ENCODE measurements at regions not wholly inside any gene's neighbourhood (a gene's known extent, or its start where the extent isn't known, plus 50 kb on each side); places are given as distances from the start of the nearest gene placed in this dataset.

GRCh38 chr3:175890066-175890465 is 1030.9 kb downstream of the NAALADL2 start:
- DNase-seq (ENCODE audit: low spot score), result no peak
- ATAC-seq, result no peak
- Mint-ChIP-seq H3K4me3 (no peak overlapping the region), H3K27ac (no peak overlapping the region), H3K27me3 (ENCODE audit: low read depth) (no peaks in the 10 kb centered on the region), H3K36me3 (no peaks in the 10 kb centered on the region), H3K9me3 (peaks cover 13% of the 10 kb centered on the region), H3K4me1 (peaks cover 3% of the 10 kb centered on the region; the same call in 1 of the 2 replicates)
- no peak for TF ChIP-seq STAT6 (CRISPR knock-in tag; conservative IDR thresholded peaks at IDR 0.05; ENCODE audit: low read depth)
- TF ChIP-seq ZNF396 (CRISPR knock-in tag; IDR thresholded peaks at IDR 0.05; ENCODE audit: borderline replicate concordance), result no peak
- TF ChIP-seq PRRX2 (CRISPR knock-in tag; IDR thresholded peaks at IDR 0.05), result no peak
- no peak for TF ChIP-seq FOXP4 (CRISPR knock-in tag; IDR thresholded peaks at IDR 0.05)
- ChIA-PET POLR2A (no interaction called here), CTCF (no interaction called here)

GRCh38 chr3:175885231-175885766 is 1026.2 kb downstream of the NAALADL2 start:
- Mint-ChIP-seq H3K27ac (no peak overlapping the region), H3K27me3 (ENCODE audit: low read depth) (no peaks in the 10 kb centered on the region), H3K4me3 (no peak overlapping the region), H3K4me1 (peaks cover 3% of the 10 kb centered on the region; the same call in 1 of the 2 replicates), H3K36me3 (peaks cover 20% of the 10 kb centered on the region), H3K9me3 (peaks cover 34% of the 10 kb centered on the region)
- ChIA-PET POLR2A (no interaction called here), CTCF (no interaction called here)
- DNase-seq (ENCODE audit: low spot score) (no peak), ATAC-seq (no peak)
- TF ChIP-seq ZNF396 (CRISPR knock-in tag; IDR thresholded peaks at IDR 0.05; ENCODE audit: borderline replicate concordance), result no peak
- no peak for TF ChIP-seq EMX1 (CRISPR knock-in tag; IDR thresholded peaks at IDR 0.05)
- TF ChIP-seq JAZF1 (CRISPR knock-in tag; IDR thresholded peaks at IDR 0.05), result no peak
- no peak for TF ChIP-seq PRRX2 (CRISPR knock-in tag; IDR thresholded peaks at IDR 0.05)
- no peak for TF ChIP-seq IRF2 (CRISPR knock-in tag; IDR thresholded peaks at IDR 0.05; ENCODE audit: borderline replicate concordance, low read depth)
- TF ChIP-seq MXD4 (CRISPR knock-in tag; IDR thresholded peaks at IDR 0.05; ENCODE audit: borderline replicate concordance), result no peak
- TF ChIP-seq ZNF423 (CRISPR knock-in tag; IDR thresholded peaks at IDR 0.05), result no peak
- TF ChIP-seq NR1H2 (CRISPR knock-in tag; IDR thresholded peaks at IDR 0.05), result no peak
- TF ChIP-seq SOX15 (CRISPR knock-in tag; IDR thresholded peaks at IDR 0.05), result no peak
- TF ChIP-seq ZNF416 (CRISPR knock-in tag; IDR thresholded peaks at IDR 0.05), result no peak
- TF ChIP-seq USF1 (CRISPR knock-in tag; IDR thresholded peaks at IDR 0.05), result no peak
- TF ChIP-seq E2F5 (CRISPR knock-in tag; IDR thresholded peaks at IDR 0.05), result no peak
- TF ChIP-seq GRHL2 (CRISPR knock-in tag; IDR thresholded peaks at IDR 0.05; ENCODE audit: insufficient replicate concordance, severe bottlenecking), result no peak

- ATAC-seq, result no peak
- CTCF ChIA-PET, result no interaction called here
- no peaks in the 10 kb centered on the region for H3K27me3 Mint-ChIP-seq (ENCODE audit: low read depth)
- TF ChIP-seq SMAD4 (CRISPR knock-in tag; IDR thresholded peaks at IDR 0.05), result no peak
- TF ChIP-seq E2F4 (CRISPR knock-in tag; IDR thresholded peaks at IDR 0.05; ENCODE audit: borderline replicate concordance, low read depth), result no peak
- TF ChIP-seq MXD4 (CRISPR knock-in tag; IDR thresholded peaks at IDR 0.05; ENCODE audit: borderline replicate concordance), result no peak
- TF ChIP-seq NR1H2 (CRISPR knock-in tag; IDR thresholded peaks at IDR 0.05), result no peak
- TF ChIP-seq ESRRA (CRISPR knock-in tag; IDR thresholded peaks at IDR 0.05; ENCODE audit: borderline replicate concordance), result no peak
- TF ChIP-seq ZNF219 (CRISPR knock-in tag; IDR thresholded peaks at IDR 0.05; ENCODE audit: borderline replicate concordance), result no peak
- no peak for TF ChIP-seq ZBTB21 (CRISPR knock-in tag; IDR thresholded peaks at IDR 0.05; ENCODE audit: borderline replicate concordance)
- TF ChIP-seq FOXK1 (CRISPR knock-in tag; IDR thresholded peaks at IDR 0.05), result no peak
- TF ChIP-seq FOXP1 (CRISPR knock-in tag; IDR thresholded peaks at IDR 0.05; ENCODE audit: borderline replicate concordance), result no peak
- TF ChIP-seq ZMAT4 (CRISPR knock-in tag; IDR thresholded peaks at IDR 0.05), result no peak
- TF ChIP-seq ZNF416 (CRISPR knock-in tag; IDR thresholded peaks at IDR 0.05), result no peak
- no peak for TF ChIP-seq ATF1 (CRISPR knock-in tag; IDR thresholded peaks at IDR 0.05)
- TF ChIP-seq HMGA2 (CRISPR knock-in tag; IDR thresholded peaks at IDR 0.05), result no peak
- no peak for TF ChIP-seq NR3C1 (CRISPR knock-in tag; conservative IDR thresholded peaks at IDR 0.05; ENCODE audit: low read depth)
Observed at GRCh38 chr3:175879417-175879816, 1020.3 kb downstream of the NAALADL2 start.

More at GRCh38 chr3:175879417-175879816, 1020.3 kb downstream of the NAALADL2 start:
- no peaks in the 10 kb centered on the region for H3K4me1 Mint-ChIP-seq
- DNase-seq (ENCODE audit: low spot score), result no peak
- no peak overlapping the region for H3K27ac Mint-ChIP-seq
- H3K9me3 Mint-ChIP-seq, result peaks cover 21% of the 10 kb centered on the region
- POLR2A ChIA-PET, result no interaction called here
- H3K36me3 Mint-ChIP-seq, result peaks cover 15% of the 10 kb centered on the region
- no peak overlapping the region for H3K4me3 Mint-ChIP-seq

Measured in WTC11 (cell line).